ENCODE measurements at regions not wholly inside any gene's neighbourhood (a gene's known extent, or its start where the extent isn't known, plus 50 kb on each side); places are given as distances from the start of the nearest gene placed in this dataset.
A peak's percentile ranks its signal among the peaks of the same experiment; 100 is the strongest.
"Not testable (repeated sequence)": the region's sequence is repeated elsewhere in the genome, so short reads cannot be mapped to it uniquely, and the experiment has no call there.

DNA sequence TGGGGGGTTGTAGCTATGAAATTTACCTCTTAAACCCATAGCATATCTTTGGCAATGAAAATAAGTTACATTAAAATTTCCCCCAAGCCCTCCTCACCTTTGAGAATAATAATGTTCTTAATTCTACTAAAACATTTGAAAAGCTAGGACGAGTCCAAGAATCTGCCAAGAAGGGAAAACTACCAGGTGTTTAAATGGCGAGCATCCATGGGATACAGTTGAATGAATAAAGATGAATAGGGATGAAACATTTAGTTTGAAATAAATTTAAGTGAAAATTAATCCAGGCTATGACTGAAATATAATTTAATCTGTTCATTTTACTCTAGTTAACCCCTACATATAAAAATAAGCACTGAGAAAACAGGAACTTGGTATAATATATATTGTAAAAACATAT, 536.7 kb downstream of the FLRT2 start:
- no peak for DNase-seq (ENCODE audit: low spot score in 2 of 2)
- H3K36me3 ChIP-seq, result no peaks in the 10 kb centered on the region
- TF ChIP-seq POLR2A (IDR thresholded peaks at IDR 0.05) (no peak), POLR2AphosphoS5 (IDR thresholded peaks at IDR 0.05) (no peak)
- TF ChIP-seq, protein P1, sequence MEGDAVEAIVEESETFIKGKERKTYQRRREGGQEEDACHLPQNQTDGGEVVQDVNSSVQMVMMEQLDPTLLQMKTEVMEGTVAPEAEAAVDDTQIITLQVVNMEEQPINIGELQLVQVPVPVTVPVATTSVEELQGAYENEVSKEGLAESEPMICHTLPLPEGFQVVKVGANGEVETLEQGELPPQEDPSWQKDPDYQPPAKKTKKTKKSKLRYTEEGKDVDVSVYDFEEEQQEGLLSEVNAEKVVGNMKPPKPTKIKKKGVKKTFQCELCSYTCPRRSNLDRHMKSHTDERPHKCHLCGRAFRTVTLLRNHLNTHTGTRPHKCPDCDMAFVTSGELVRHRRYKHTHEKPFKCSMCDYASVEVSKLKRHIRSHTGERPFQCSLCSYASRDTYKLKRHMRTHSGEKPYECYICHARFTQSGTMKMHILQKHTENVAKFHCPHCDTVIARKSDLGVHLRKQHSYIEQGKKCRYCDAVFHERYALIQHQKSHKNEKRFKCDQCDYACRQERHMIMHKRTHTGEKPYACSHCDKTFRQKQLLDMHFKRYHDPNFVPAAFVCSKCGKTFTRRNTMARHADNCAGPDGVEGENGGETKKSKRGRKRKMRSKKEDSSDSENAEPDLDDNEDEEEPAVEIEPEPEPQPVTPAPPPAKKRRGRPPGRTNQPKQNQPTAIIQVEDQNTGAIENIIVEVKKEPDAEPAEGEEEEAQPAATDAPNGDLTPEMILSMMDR (IDR thresholded peaks at IDR 0.05), result no peak
- H3K4me1 ChIP-seq, result no peaks in the 10 kb centered on the region
- no peaks in the 10 kb centered on the region for H3K9me3 ChIP-seq
- intact Hi-C loops (cut with DNase I; ENCODE audit: low total_unique reads), result no loop called here
- H3K4me3 ChIP-seq, result no peak overlapping the region
- no peak overlapping the region for H3K27ac ChIP-seq
- H3K27me3 ChIP-seq, result no peaks in the 10 kb centered on the region

DNA sequence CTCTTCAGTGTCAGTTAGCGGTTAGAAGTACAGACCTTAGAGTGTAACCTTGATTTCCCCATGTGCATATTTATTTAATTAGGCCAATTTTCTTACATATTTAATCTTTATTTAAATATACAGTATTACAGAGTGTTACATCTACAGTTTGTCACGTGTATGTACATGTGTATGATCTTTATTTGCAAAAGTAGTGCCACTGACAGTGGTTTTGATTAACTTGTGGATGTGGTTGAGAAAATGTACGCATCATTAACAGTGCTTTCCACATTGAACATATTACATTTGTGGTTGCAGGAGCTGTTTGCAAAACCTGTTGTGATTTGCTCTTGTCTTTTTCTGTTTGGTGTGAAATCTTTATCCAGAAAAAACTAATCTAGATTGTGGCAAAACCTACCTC, 535.5 kb downstream of the FLRT2 start:
- Histone ChIP-seq H3K4me1 (no peaks in the 10 kb centered on the region), H3K27me3 (no peaks in the 10 kb centered on the region), H3K4me3 (no peak overlapping the region), H3K36me3 (no peaks in the 10 kb centered on the region), H3K9me3 (no peaks in the 10 kb centered on the region), H3K27ac (no peak overlapping the region)
- no peak for DNase-seq (ENCODE audit: low spot score in 2 of 2)
- intact Hi-C loops (cut with DNase I; ENCODE audit: low total_unique reads), result no loop called here
- no peak for TF ChIP-seq POLR2AphosphoS5 (IDR thresholded peaks at IDR 0.05)
- TF ChIP-seq, protein P1 (IDR thresholded peaks at IDR 0.05), result no peak
- TF ChIP-seq POLR2A (IDR thresholded peaks at IDR 0.05), result no peak

DNA sequence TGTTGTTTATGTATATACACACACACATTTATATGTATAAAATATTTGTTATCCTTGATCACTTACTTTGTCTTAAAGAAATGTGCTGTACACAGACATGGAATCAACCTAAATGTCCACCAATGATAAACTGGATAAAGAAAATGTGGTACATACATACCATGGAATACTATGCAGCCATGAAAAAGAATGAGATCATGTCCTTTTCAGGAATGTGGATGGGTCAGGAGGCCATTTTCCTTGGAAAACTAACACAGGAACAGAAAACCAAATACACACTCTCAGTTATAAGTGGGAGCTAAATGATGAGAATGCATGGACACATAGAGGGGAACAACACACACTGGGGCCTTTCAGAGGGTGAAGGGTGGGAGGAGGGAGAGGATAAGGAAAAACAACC, 534.7 kb downstream of the FLRT2 start:
- H3K27ac ChIP-seq; H3K36me3 ChIP-seq; DNase-seq (ENCODE audit: low spot score in 2 of 2); H3K4me3 ChIP-seq; H3K9me3 ChIP-seq; H3K4me1 ChIP-seq; intact Hi-C loops (cut with DNase I; ENCODE audit: low total_unique reads); H3K27me3 ChIP-seq: not testable (repeated sequence)

DNA sequence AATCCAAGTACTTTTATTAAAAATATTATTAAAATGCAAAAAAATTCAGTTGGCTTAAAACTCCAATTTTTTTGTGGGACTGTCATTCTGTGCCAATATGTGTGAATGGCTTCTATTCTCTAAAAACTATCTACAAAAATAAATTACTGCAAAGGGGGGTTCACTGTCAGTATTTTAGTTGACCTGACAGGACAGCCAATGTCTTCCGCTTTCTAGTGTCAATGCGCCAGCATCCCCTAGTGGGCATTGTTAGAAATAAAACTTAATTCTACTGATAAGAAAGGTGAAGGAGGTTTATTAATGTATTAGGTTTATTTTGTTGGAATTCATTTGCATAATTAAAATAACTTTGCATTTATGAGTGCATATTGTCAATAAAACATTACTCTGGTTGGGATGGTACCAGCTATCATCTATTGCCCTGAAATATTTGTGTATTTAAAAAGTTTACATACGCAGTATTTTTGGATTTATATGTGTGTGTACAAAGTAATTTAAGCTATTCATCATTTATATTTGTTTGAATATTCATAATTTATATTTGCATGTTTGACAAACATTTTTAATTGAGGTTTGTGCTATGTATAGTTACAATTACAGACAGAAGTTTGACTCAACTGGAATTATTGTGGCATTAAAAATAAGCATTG, 527.2 kb downstream of the FLRT2 start:
- no peaks in the 10 kb centered on the region for H3K36me3 ChIP-seq
- H3K9me3 ChIP-seq, result no peaks in the 10 kb centered on the region
- no peak overlapping the region for H3K27ac ChIP-seq
- H3K4me1 ChIP-seq, result no peaks in the 10 kb centered on the region
- intact Hi-C loops (cut with DNase I; ENCODE audit: low total_unique reads), result no loop called here
- no peak for TF ChIP-seq POLR2AphosphoS5 (IDR thresholded peaks at IDR 0.05)
- TF ChIP-seq, protein P1 (IDR thresholded peaks at IDR 0.05), result peak; percentile 55 to 69 (median 67)
- no peak for TF ChIP-seq POLR2A (IDR thresholded peaks at IDR 0.05)
- no peak for DNase-seq (ENCODE audit: low spot score in 2 of 2)
- no peaks in the 10 kb centered on the region for H3K27me3 ChIP-seq
- no peak overlapping the region for H3K4me3 ChIP-seq

DNA sequence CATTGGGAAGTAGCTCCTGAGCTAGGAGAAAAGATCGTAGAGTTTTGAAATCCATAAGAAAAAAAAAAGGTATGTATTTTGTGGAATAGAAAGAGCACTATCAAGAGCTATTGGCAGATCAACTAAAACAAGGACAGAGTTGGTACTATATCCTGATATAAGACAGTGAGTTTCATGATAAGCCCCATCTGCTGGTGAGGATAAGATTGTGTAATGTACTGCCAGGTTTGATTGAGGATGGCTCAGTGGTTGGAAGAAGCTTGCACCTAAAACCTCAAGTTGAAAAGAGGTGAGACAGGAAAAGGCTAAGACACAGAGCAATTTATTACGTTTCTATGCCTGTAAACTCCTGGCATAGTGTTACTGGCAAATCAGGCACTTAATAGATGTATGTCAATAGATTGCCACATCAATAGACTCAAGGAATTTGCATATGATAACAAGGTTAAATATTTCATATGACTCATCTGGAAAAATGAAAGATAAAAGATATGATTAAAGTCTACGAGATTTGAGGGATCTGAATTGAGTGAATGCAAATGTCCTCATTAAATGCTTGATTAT, 525.6 kb downstream of the FLRT2 start:
- Histone ChIP-seq H3K9me3 (no peaks in the 10 kb centered on the region), H3K4me1 (no peaks in the 10 kb centered on the region), H3K27me3 (no peaks in the 10 kb centered on the region), H3K36me3 (no peaks in the 10 kb centered on the region), H3K4me3 (no peak overlapping the region), H3K27ac (no peak overlapping the region)
- DNase-seq (ENCODE audit: low spot score in 2 of 2), result no peak
- TF ChIP-seq POLR2AphosphoS5 (IDR thresholded peaks at IDR 0.05), result no peak
- intact Hi-C loops (cut with DNase I; ENCODE audit: low total_unique reads), result no loop called here

DNA sequence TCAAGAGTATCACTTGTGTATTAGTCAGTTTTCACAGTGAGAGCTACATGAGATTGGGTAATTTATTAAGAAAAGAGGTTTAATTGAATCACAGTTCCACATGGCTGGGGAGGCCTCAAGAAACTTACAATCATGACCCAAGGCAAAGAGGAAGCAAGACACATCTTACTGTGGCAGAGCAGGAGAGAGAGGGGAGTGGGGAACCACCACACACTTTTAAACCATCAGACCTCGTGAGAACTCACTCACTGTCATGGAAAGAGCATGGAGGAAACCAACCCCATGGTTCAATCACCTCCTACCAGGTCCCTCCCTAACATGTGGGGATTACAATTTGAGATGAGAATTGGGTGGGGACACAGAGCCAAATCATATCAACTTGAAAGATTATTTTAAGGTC, 522.9 kb downstream of the FLRT2 start:
- DNase-seq (ENCODE audit: low spot score in 2 of 2), result no peak
- no peaks in the 10 kb centered on the region for H3K4me1 ChIP-seq
- TF ChIP-seq POLR2AphosphoS5 (IDR thresholded peaks at IDR 0.05) (no peak), POLR2A (IDR thresholded peaks at IDR 0.05) (no peak)
- TF ChIP-seq, protein P1 (IDR thresholded peaks at IDR 0.05), result no peak
- no peaks in the 10 kb centered on the region for H3K36me3 ChIP-seq
- no peak overlapping the region for H3K27ac ChIP-seq
- no peak overlapping the region for H3K4me3 ChIP-seq
- no peaks in the 10 kb centered on the region for H3K9me3 ChIP-seq
- H3K27me3 ChIP-seq, result no peaks in the 10 kb centered on the region
- intact Hi-C loops (cut with DNase I; ENCODE audit: low total_unique reads), result no loop called here

All from breast epithelium (tissue), 4 donors.